Cardiac muscle cell (in vitro differentiated cells and primary cell): ENCODE measurements at regions not wholly inside any gene's neighbourhood (a gene's known extent, or its start where the extent isn't known, plus 50 kb on each side); places are given as distances from the start of the nearest gene placed in this dataset.

Experiments
- DNase-seq, 2 donors: peaks; one replicate each; pipeline versions ENCODE4 v3.0.0 to v3.0.0-alpha.2; 2010 to 2017; ENCODE audit warnings: low read depth in 1 of 2, low spot score in 1 of 2
- H3K27ac ChIP-seq: fragments of 200-600 bp; sonication (generic); 2 replicates; pipeline ENCODE4 v1.5.1; 2016
- H3K27me3 ChIP-seq: fragments of 200-600 bp; sonication (generic); 2 replicates; pipeline ENCODE4 v1.6.0; 2016; ENCODE audit warnings: control low read depth
- H3K36me3 ChIP-seq: fragments of 200-600 bp; sonication (generic); 2 replicates; pipeline ENCODE4 v1.5.1; 2016; ENCODE audit warnings: control low read depth
- H3K4me1 ChIP-seq: fragments of 200-600 bp; sonication (generic); 2 replicates; pipeline ENCODE4 v1.8.1; 2017; ENCODE audit warnings: low read depth, mild to moderate bottlenecking, mixed run types
- H3K4me3 ChIP-seq: fragments of 200-600 bp; sonication (generic); 2 replicates; pipeline ENCODE4 v1.5.1; 2016; ENCODE audit warnings: mild to moderate bottlenecking
- H3K9me3 ChIP-seq: fragments of 200-600 bp; sonication (generic); 2 replicates; pipeline ENCODE4 v1.5.1; 2017; ENCODE audit warnings: low read depth, mild to moderate bottlenecking, control low read depth
- TF ChIP-seq, protein P1 (sequence below): IDR thresholded peaks from 2 replicates; pipeline ENCODE4 v1.5.1; 2012; ENCODE audit warnings: low read depth, mild to moderate bottlenecking, low read length

DNA sequence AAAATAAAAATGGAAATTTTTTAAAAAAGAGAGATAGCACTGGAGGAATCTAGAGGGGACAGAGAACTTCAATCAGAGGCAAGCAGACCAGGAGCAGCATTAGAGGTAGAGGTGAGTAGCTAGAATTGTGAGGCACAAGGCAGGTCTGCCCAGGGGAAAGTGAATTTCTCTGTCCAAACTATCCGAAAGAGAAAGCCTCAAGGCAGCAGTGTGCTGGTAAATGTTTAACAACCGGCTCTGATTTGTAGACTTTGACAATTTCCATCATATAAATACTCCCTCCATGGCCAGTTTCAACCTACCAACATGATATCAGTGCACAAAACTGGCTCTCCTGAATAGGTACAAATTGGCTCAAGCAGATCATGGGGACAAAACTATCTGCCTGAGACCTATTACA is 160.6 kb upstream of the EGLN3 start:
- Histone ChIP-seq H3K36me3 (no peaks in the 10 kb centered on the region), H3K9me3 (no peaks in the 10 kb centered on the region), H3K27me3 (no peaks in the 10 kb centered on the region), H3K27ac (no peak overlapping the region), H3K4me3 (no peak overlapping the region), H3K4me1 (peaks cover 2% of the 10 kb centered on the region)
- no peak for DNase-seq
- TF ChIP-seq, protein P1, sequence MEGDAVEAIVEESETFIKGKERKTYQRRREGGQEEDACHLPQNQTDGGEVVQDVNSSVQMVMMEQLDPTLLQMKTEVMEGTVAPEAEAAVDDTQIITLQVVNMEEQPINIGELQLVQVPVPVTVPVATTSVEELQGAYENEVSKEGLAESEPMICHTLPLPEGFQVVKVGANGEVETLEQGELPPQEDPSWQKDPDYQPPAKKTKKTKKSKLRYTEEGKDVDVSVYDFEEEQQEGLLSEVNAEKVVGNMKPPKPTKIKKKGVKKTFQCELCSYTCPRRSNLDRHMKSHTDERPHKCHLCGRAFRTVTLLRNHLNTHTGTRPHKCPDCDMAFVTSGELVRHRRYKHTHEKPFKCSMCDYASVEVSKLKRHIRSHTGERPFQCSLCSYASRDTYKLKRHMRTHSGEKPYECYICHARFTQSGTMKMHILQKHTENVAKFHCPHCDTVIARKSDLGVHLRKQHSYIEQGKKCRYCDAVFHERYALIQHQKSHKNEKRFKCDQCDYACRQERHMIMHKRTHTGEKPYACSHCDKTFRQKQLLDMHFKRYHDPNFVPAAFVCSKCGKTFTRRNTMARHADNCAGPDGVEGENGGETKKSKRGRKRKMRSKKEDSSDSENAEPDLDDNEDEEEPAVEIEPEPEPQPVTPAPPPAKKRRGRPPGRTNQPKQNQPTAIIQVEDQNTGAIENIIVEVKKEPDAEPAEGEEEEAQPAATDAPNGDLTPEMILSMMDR: no peak

- Histone ChIP-seq H3K9me3 (no peaks in the 10 kb centered on the region), H3K36me3 (no peaks in the 10 kb centered on the region), H3K4me1 (peaks cover 12% of the 10 kb centered on the region), H3K27me3 (no peaks in the 10 kb centered on the region), H3K27ac (no peak overlapping the region), H3K4me3 (no peak overlapping the region)
- DNase-seq: no peak
- TF ChIP-seq, protein P1: no peak
Observed at GRCh38 chr14:34110531-34110930, 159.7 kb upstream of the EGLN3 start.

GRCh38 chr14:34107441-34107840 is 156.6 kb upstream of the EGLN3 start:
- Histone ChIP-seq H3K9me3 (no peaks in the 10 kb centered on the region), H3K4me3 (no peak overlapping the region), H3K27me3 (no peaks in the 10 kb centered on the region), H3K4me1 (peaks cover 31% of the 10 kb centered on the region), H3K36me3 (no peaks in the 10 kb centered on the region), H3K27ac (no peak overlapping the region)
- TF ChIP-seq, protein P1: no peak
- no peak for DNase-seq

GRCh38 chr14:34106310-34106709 is 155.4 kb upstream of the EGLN3 start:
- TF ChIP-seq, protein P1: no peak
- Histone ChIP-seq H3K9me3 (no peaks in the 10 kb centered on the region), H3K27ac (no peak overlapping the region), H3K27me3 (no peaks in the 10 kb centered on the region), H3K4me1 (peaks cover 31% of the 10 kb centered on the region), H3K4me3 (no peak overlapping the region), H3K36me3 (no peaks in the 10 kb centered on the region)
- DNase-seq: no peak

DNA sequence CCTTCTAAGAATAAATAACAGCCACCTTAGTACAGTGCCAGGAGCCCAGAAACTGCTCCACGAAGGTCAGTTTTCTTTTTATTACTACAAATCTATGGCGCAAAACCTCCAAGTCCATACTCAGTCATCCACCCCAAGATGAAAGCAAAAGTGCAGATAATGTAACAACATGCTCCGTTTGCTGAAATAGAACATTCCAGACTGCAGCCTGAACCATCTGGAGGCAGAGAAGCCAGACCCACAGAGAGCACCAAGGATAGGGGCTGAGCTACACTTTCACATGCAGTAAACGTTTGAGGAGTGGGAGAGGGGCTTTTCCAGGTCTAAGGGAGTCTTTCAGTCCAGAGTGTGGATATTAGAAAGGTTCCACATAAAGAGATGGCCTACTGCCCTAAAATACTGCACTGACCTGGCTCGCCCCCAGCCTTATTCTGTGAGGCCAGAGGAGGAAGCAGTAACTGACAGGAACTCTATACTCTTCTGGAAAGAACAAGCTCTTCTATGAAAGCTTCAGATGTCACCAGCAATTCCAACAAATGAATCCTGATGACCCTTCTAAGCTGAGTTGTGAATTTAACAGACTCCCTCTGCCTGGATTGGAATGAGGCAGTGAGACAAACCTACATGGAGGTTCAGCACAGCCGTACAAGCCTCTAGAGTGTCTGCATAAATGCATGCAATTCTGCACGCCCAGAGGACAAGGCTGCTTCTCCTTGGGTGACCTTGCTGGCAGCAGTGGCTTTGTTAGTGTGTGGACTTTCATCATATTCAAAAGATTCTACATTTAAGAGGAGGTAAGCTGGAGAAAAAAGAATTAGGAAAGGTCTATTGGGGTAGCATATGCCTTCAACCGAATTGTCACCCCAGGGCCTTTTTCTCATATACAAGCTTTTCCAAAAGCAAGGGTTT is 153.9 kb upstream of the EGLN3 start:
- peak in 1 of 2 donors; percentile 47 for DNase-seq
- Histone ChIP-seq H3K36me3 (no peaks in the 10 kb centered on the region), H3K27ac (no peak overlapping the region), H3K27me3 (no peaks in the 10 kb centered on the region), H3K4me1 (peaks cover 31% of the 10 kb centered on the region), H3K4me3 (no peak overlapping the region), H3K9me3 (no peaks in the 10 kb centered on the region)
- TF ChIP-seq, protein P1: no peak
